Activated naive CD8-positive, alpha-beta T cell treated with anti-CD3 and anti-CD28 coated beads, Interleukin-2, amount 50 U/mL, for 16 hours (primary cell): ENCODE measurements at regions not wholly inside any gene's neighbourhood (a gene's known extent, or its start where the extent isn't known, plus 50 kb on each side); places are given as distances from the start of the nearest gene placed in this dataset.
"Not testable (repeated sequence)": the region's sequence is repeated elsewhere in the genome, so short reads cannot be mapped to it uniquely, and the experiment has no call there.

Experiments
- DNase-seq: peaks from one replicate; pipeline ENCODE4 v3.0.0-alpha.2; 2020; ENCODE audit warnings: low read depth, low spot score

GRCh38 chr11:38593649-38594048 is 1995.6 kb upstream of the RAG2 start:
- DNase-seq: no peak

GRCh38 chr11:38582756-38583155 is 1984.7 kb upstream of the RAG2 start:
- DNase-seq: no peak

- no peak for DNase-seq
Measured at GRCh38 chr11:38582151-38582550, 1984.1 kb upstream of the RAG2 start.

DNA sequence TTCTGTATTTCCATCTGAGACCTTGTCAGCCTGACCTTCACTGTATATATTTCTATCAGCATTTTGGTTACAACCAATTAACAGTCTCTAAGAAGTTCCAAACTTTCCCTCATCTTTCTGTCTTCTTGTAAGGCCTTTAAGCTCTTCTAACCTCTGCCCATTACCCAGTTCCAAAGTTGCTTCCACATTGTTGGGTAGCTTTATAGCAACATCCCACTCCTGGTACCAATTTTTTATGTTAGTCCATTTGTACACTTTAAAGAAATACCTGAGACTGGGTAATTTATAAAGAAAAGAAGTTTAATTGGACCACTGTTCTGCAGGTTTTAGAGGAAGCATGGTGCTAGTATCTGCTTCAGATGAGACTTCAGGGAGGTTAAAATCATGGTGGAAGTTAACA is 1979.7 kb upstream of the RAG2 start:
- DNase-seq: no peak

- no peak for DNase-seq
Measured at GRCh38 chr11:38562562-38562961, 1964.5 kb upstream of the RAG2 start.

GRCh38 chr11:38553148-38553547 is 1955.1 kb upstream of the RAG2 start:
- no peak for DNase-seq

DNA sequence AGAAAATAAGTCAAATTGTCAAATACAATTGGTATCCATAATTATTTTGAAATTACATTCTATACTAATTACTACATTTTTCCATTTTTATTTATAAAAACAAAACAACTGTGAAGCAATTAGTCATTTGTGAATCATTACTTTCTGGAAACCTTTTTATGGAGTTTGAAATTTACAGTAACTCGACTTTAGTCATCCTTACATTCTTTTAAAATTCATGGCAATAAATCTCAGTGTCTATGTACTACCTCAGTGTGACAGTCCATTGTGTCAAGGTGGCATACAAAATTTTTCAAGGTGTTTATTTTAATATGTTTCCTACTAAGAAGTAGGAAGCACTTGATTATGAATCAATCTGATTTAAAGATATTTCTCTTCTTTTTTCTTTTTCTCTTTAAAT is 1949.4 kb upstream of the RAG2 start:
- no peak for DNase-seq

DNA sequence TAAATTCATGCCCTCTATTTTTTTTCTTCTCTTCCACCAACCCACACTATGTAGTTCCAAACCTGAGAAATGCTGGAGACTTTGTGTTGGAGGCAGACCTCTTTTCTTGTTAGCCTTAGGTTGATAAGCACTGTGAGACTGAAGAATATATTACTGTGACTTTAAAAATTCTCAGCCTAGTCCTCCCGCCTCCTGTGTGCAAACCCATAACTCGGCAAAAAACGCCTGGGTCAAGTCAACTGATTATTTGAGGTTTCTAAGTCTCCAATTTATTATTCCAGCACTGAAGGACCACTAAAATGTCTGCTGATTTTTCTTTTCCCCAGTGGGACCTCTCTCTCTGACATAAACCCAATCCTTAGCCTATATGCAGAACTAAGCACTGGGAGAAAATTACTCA is 1946.0 kb upstream of the RAG2 start:
- DNase-seq: no peak

DNA sequence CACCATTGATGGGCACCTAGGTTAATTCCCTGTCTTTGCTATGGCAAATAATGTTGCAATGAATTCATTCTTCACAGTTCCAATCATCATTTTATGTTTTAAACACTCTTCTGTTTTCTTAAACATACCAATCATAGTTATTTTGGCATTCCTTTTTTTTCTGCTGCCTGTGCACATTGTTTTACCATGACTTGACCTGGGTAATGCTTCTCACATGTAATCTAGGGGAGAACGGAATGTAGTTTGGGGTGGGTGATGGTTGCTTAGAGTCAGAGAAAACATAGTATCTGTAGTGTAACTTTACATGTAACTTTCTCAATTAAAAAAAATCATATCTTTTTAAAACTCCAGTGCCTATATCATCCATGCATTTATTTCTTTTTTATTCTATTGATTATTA is 1945.3 kb upstream of the RAG2 start:
- DNase-seq: no peak

GRCh38 chr11:38538866-38539680 is 1941.0 kb upstream of the RAG2 start:
- DNase-seq: no peak

DNA sequence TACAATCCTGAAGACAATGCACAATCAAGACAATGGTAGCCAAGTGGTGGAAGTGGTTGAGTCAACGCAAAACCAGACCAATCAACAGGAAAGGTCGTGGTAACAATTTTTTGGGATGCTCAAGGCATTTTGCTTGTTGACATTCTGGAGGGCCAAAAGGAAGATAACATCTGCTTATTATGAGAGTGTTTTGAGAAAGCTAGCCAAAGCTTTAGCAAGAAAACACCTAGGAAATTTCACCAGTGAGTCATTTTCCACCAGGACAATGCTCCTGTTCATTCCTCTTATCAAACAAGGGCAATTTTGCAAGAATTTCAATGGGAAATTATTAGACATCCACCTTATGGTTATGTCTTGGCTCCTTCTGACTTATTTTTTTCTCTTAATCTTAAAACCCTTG is 1932.2 kb upstream of the RAG2 start:
- DNase-seq: no peak

DNA sequence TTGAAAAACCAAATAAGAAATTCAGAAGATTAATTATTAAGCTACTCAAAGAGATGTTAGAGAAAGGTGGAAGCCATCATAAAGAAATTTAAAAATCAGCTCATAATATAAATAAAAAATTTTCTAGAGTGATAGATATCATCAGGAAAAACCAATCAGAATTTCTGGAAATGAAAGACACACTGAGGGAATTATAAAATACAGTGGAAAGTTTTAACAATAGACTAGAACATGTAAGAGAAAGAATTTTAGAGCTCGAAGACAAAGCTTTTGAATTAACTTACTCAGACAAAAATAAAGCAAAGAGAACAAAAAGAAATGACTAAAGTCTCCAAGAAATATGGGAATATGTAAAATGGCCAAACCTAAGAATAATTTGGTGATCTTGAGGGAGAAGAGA is 1926.9 kb upstream of the RAG2 start:
- DNase-seq: no peak

GRCh38 chr11:38517991-38518390 is 1920.0 kb upstream of the RAG2 start:
- DNase-seq: no peak

DNA sequence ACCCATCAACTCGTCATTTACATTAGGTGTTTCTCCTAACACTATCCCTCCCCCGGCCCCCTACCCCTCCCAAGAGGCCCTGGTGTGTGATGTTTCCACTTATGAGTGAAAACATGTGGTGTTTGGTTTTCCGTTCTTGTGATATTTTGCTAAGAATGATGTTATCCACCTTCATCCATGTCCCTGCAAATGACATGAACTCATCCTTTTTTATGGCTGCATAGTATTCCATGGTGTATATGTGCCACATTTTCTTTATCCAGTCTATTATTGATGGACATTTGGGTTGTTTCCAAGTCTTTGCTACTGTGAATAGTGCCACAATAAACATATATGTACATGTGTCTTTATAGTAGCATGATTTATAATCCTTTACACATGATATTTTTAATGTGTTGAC is 1914.8 kb upstream of the RAG2 start:
- DNase-seq: not testable (repeated sequence)

- no peak for DNase-seq
Measured at GRCh38 chr11:38510041-38510440, 1912.0 kb upstream of the RAG2 start.

DNA sequence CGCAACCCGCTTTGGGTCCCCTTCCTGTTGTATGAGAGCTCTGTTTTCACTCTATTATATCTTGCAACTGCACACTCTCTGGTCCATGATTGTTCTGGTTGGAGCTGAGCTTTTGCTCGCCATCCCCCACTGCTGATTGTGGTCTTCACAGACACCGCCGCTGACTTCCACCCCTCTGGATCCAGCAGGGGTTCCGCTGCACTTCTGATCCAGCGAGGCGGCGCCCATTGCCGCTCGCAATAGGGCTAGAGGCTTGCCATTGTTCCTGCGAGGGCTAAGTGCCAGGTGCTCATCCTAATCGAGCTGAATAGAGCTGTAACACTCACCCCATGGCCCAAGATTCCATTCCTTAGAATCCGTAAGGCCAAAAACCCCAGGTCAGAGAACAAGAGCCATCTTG is 1905.8 kb upstream of the RAG2 start:
- no peak for DNase-seq

DNA sequence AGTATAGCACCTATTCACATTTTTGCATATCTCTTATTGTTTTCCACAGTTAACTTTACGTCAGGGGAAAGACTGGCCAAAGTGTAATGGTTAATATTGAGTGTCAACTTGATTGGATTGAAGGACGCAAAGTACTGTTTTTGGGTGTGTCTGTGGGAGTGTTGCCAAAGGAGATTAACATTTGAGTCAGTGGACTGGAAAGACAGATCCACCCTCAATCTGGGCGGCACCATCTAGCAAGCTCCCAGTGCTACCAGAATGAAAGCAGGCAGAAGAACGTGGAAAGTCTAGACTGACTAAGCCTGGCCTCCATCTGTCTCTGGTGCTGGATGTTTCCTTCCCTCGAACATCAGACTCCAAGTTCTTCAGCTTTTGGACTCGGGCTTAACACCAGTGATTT is 1900.7 kb upstream of the RAG2 start:
- DNase-seq: no peak

DNA sequence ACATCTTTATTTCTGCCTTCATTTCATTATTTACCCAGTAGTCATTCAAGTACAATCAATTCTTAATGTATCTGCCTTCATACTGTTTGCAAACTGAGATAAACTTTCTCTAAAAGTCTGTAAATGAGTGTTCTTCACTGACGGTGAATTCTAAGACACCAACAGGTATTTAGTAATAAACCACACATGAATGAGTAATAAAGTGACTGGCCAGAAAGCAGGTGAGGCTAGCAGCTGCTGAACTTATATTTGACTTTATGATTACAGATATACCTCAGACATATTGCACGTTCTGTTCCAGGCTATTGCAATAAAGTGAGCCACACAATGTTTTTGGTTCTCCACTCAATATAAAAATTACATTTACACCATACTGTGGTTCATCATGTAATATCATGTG is 1894.0 kb upstream of the RAG2 start:
- no peak for DNase-seq

DNA sequence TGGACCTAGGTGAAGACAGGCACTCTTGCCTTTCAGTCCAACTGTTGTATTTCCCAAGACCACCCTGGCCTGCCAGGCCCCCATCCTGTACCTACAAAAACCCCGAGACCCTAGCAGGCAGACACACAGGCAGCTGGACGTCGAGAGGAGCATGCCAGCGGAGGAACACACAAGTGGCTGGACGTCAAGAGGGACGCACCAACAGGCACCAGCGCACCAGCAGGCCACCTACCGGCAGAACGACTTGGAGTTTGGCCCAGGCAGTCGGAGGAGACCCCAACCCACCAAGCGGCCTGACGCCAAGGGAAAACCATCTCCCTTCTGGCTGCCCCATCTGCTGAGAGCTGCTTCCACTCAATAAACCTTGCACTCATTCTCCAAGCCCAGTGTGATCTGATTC is 1883.4 kb upstream of the RAG2 start:
- no peak for DNase-seq

DNA sequence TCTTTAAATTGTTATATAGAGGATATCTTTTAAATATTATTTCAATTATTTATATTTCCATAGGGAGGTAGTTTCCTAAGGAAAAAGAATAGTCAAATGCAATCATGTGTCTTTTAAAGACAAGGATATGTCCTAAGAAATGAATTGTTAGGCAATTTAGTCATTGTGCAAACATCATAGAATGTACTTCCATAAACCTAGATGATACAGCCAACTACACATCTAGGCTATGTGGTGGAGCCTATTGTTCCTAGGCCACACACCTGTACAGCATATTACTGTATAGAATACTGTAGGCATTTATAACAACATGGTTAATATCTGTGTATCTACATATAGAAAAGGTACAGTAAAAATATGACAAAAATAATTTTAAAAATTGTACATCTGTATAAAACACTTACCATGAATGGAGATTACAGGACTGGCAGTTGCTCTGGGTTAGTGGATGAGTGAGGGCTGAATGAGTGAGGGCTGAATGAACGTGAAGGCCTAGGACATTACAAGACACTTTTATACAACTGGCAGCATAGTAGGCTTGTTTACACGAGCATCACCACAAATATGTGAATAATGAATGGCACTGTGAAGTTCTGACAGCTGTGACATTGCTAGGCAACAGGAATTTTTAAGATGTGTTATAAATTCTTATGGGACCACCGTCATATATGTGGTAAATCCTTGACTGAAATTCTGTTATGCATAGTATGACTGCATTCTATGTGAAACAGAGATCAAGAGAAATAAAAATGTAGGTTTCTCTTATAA is 1879.0 kb upstream of the RAG2 start:
- no peak for DNase-seq

DNA sequence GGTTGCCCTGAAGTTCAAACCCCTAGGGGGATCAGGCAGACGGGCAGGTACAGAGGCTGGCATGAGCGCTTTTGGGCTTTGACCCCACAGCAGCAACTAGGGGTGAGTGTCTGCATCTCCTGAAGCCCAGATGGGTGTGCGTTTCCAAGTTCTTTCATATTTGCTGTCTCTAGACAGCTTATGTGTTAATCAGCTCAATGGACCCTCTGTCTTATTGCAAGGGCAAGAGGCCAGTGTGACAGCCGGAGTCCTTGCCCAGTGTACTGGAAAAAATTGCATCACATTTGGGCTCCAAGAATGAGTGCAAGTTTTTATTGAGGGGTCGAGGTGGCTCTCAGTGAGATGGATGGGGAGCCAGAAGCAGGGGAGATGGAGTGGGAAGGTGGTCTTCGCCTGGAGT is 1863.7 kb upstream of the RAG2 start:
- no peak for DNase-seq

GRCh38 chr11:38460896-38461295 is 1862.9 kb upstream of the RAG2 start:
- DNase-seq: no peak

DNA sequence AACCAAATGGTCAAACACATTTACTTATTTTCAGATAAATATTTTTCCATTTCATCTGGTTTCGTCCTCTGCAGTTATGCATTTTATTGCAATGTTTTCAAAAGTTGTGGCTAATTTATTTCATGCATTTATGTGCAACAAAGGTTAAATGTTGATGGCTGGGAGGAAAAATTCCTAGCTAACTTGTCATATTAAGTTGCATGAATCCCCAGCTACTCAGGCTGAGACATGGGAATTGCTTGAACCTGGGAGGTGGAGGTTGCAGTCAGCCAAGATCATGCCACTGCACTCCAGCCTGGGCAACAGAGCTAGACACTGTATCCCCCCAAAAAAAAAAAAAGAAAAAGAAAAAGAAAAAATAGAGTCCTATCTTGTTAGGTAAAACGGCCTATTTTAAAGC is 1862.4 kb upstream of the RAG2 start:
- no peak for DNase-seq
